Lower lobe of right lung (tissue), 2 donors: ENCODE measurements at regions not wholly inside any gene's neighbourhood (a gene's known extent, or its start where the extent isn't known, plus 50 kb on each side); places are given as distances from the start of the nearest gene placed in this dataset.
"Not testable (repeated sequence)": the region's sequence is repeated elsewhere in the genome, so short reads cannot be mapped to it uniquely, and the experiment has no call there.

Source experiments
- ATAC-seq, 2 donors: fragments of 200-7000 bp; cut with Tn5 transposase; one replicate each; pipeline ENCODE4 v1.9.1; 2020 to 2022; ENCODE audit warnings: mild to moderate bottlenecking in 2 of 2, moderate library complexity in 2 of 2
- DNase-seq: peaks from one replicate; pipeline ENCODE4 v3.0.0-alpha.2; 2020
- H3K27ac ChIP-seq: fragments of 200-600 bp; one replicate; pipeline ENCODE4 v1.8.0; 2022
- H3K27me3 ChIP-seq: fragments of 200-600 bp; one replicate; pipeline ENCODE4 v1.8.0; 2022; ENCODE audit warnings: low read depth
- H3K36me3 ChIP-seq: fragments of 200-600 bp; one replicate; pipeline ENCODE4 v1.8.0; 2022; ENCODE audit warnings: mild to moderate bottlenecking
- H3K4me1 ChIP-seq: fragments of 200-600 bp; one replicate; pipeline ENCODE4 v1.8.0; 2022
- H3K4me3 ChIP-seq: fragments of 200-600 bp; one replicate; pipeline ENCODE4 v1.8.0; 2022; ENCODE audit warnings: mild to moderate bottlenecking
- H3K9me3 ChIP-seq: fragments of 200-600 bp; one replicate; pipeline ENCODE4 v1.8.0; 2022
- intact Hi-C: fragments of 100-400 bp; cut with DNase I; formaldehyde crosslinking; loops from one replicate; pipeline ENCODE4 v1.11.0; 2022
- TF ChIP-seq, protein P1 (sequence below): fragments of 200-600 bp; IDR thresholded peaks from one replicate; pipeline ENCODE4 v1.8.0; 2022; ENCODE audit warnings: antibody characterized with exemption, mild to moderate bottlenecking
- donor health status: DM: no; HTN: yes; CAD: no; lungs with severe emphysema.

GRCh38 chr6:55117267-55117666, 57.0 kb upstream of the HCRTR2 start:
- no peak for ATAC-seq
- TF ChIP-seq, protein P1, sequence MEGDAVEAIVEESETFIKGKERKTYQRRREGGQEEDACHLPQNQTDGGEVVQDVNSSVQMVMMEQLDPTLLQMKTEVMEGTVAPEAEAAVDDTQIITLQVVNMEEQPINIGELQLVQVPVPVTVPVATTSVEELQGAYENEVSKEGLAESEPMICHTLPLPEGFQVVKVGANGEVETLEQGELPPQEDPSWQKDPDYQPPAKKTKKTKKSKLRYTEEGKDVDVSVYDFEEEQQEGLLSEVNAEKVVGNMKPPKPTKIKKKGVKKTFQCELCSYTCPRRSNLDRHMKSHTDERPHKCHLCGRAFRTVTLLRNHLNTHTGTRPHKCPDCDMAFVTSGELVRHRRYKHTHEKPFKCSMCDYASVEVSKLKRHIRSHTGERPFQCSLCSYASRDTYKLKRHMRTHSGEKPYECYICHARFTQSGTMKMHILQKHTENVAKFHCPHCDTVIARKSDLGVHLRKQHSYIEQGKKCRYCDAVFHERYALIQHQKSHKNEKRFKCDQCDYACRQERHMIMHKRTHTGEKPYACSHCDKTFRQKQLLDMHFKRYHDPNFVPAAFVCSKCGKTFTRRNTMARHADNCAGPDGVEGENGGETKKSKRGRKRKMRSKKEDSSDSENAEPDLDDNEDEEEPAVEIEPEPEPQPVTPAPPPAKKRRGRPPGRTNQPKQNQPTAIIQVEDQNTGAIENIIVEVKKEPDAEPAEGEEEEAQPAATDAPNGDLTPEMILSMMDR, result no peak
- Histone ChIP-seq H3K9me3 (no peaks in the 10 kb centered on the region), H3K27ac (no peak overlapping the region), H3K27me3 (no peaks in the 10 kb centered on the region), H3K4me3 (no peak overlapping the region), H3K36me3 (no peaks in the 10 kb centered on the region), H3K4me1 (no peaks in the 10 kb centered on the region)
- DNase-seq, result no peak
- intact Hi-C loops, result no loop called here

- H3K27ac ChIP-seq, DNase-seq, ATAC-seq, H3K9me3 ChIP-seq, H3K4me3 ChIP-seq, H3K36me3 ChIP-seq, intact Hi-C loops, H3K27me3 ChIP-seq, H3K4me1 ChIP-seq: not testable (repeated sequence)
Observed at GRCh38 chr6:55124241-55124640, 50.1 kb upstream of the HCRTR2 start.
